ENCODE measurements at regions not wholly inside any gene's neighbourhood (a gene's known extent, or its start where the extent isn't known, plus 50 kb on each side); places are given as distances from the start of the nearest gene placed in this dataset.

DNA sequence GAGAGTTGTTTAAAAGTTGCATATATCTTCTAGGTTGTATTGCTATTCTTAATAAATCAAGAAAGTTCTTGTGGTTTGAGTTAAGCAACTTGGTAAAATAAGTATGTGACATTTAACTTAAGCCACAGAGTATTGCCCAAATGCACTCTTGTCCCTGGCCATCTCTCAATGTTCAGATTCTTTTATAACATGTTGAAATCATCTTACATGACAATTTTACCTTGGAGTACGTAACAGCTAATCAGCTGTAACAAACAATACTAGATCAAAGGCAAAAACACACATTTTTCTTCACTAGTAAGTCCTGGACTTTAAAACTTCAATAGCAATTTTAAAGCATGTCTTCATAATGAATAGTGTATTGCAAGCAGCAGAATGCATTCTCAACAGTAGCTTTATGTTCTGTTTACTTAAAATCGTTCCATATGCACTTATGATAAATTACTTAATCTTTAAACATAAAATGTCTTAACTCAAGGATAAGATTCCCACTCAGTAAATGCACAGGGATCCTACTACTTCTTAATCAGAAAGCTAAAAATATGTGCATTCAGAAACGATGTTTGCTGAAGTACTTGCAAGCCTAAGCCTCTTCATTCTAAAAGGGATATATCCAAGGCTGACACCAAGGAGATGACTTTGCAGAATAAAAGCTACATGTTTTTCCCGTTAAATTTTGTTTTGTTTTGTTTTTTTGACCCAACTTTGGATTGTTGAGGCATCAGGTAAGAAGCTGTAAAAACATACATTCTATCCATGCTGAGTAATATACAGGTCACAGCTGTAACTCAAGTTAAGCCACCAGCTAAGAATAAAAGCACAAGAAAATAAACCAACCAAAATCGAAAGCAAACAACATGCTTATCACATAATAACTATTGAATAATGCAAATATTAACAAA lies 86.1 kb upstream of the NFIB start:
- Histone ChIP-seq H3K9me3 (ENCODE audit: control insufficient read depth, low read depth, low read length) (no peaks in the 10 kb centered on the region), H3K27me3 (ENCODE audit: control insufficient read depth, insufficient read depth, low read length) (no peaks in the 10 kb centered on the region), H3K36me3 (ENCODE audit: control insufficient read depth, insufficient read depth, low read length) (no peaks in the 10 kb centered on the region), H3K27ac (ENCODE audit: low read length) (no peak overlapping the region), H3K4me1 (ENCODE audit: control insufficient read depth, insufficient read depth, low read length) (no peaks in the 10 kb centered on the region), H3K4me3 (ENCODE audit: low read length) (no peak overlapping the region)
- DNase-seq, result no peak
- 50% methylated on average over 2 of the region's 5 CpGs for WGBS (ENCODE audit: insufficient coverage, low lambda C conversion rate)

GRCh38 chr9:14398473-14398872 lies 84.5 kb upstream of the NFIB start:
- H3K36me3 ChIP-seq (ENCODE audit: control insufficient read depth, insufficient read depth, low read length), result no peaks in the 10 kb centered on the region
- H3K4me1 ChIP-seq (ENCODE audit: control insufficient read depth, insufficient read depth, low read length), result no peaks in the 10 kb centered on the region
- no peak for DNase-seq
- no peaks in the 10 kb centered on the region for H3K27me3 ChIP-seq (ENCODE audit: control insufficient read depth, insufficient read depth, low read length)
- H3K27ac ChIP-seq (ENCODE audit: low read length), result no peak overlapping the region
- no peak overlapping the region for H3K4me3 ChIP-seq (ENCODE audit: low read length)
- 67% methylated on average over 1 of the region's 8 CpGs for WGBS (ENCODE audit: insufficient coverage, low lambda C conversion rate)
- H3K9me3 ChIP-seq (ENCODE audit: control insufficient read depth, low read depth, low read length), result no peaks in the 10 kb centered on the region

DNA sequence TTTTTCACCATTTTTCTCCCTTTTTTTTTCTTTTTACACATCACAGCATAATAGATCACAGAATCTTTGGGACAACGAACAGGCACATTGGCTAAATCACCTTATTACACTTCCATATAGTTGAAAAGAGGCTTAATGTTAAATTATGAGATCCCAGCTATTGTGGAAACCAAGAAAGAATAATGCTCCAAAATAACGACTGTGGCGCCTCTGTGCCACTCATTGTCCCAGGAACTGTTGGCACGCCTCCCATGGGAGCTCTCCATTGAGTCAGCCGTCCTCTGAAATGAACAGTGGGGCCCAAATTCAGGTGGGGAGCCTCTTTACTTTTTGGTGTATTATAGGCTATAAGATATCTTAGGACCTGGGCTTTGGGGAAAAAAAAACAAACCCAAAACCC lies 82.2 kb upstream of the NFIB start:
- no CpG with 5 or more reads among the region's 5 CpGs for WGBS (ENCODE audit: insufficient coverage, low lambda C conversion rate)

DNA sequence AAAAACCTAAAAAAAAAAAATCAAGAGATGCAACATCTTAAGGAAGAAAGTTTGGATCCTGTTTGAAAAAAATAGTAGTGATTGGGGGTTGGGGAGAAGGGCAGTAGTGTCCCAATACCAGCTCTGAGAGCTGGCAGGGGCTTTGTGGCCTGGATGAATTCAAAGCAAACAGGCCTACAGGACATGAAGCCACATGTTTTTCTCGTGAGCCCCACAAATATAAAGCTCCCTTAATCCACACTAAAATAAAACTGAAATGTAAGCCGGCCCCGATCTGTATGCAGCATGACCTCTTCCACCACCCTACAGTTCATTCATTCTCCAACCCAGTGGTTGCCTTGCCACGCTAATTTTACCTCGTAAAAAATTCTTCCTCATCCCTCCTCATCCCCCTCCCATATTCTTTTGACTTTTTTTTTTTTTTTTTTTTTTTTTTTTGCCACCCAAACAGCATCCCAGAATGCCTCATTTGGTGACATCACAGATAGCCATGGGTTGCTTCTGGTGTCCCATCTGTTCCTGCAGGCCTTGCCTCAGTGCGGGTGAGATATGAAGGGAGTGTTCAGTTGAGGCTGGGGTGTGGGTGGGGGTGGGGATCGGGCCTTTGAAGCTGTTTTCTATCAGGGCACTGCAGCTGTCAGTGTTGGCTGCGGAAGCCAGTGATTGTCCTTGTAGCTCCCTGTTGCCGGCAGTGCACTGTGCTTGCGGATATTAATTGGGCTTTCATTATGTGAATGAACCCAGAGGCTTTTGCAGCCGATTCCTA lies 81.6 kb upstream of the NFIB start:
- H3K4me3 ChIP-seq (ENCODE audit: low read length), result no peak overlapping the region
- DNase-seq, result no peak
- H3K4me1 ChIP-seq (ENCODE audit: control insufficient read depth, insufficient read depth, low read length), result no peaks in the 10 kb centered on the region
- H3K36me3 ChIP-seq (ENCODE audit: control insufficient read depth, insufficient read depth, low read length), result no peaks in the 10 kb centered on the region
- 96% methylated on average over 4 of the region's 11 CpGs for WGBS (ENCODE audit: insufficient coverage, low lambda C conversion rate)
- H3K27me3 ChIP-seq (ENCODE audit: control insufficient read depth, insufficient read depth, low read length), result no peaks in the 10 kb centered on the region
- no peaks in the 10 kb centered on the region for H3K9me3 ChIP-seq (ENCODE audit: control insufficient read depth, low read depth, low read length)
- no peak overlapping the region for H3K27ac ChIP-seq (ENCODE audit: low read length)

More for the DNA sequence above, 82.2 kb upstream of the NFIB start:
- H3K4me3 ChIP-seq (ENCODE audit: low read length), result no peak overlapping the region
- H3K36me3 ChIP-seq (ENCODE audit: control insufficient read depth, insufficient read depth, low read length), result no peaks in the 10 kb centered on the region
- DNase-seq, result no peak
- no peak overlapping the region for H3K27ac ChIP-seq (ENCODE audit: low read length)
- H3K27me3 ChIP-seq (ENCODE audit: control insufficient read depth, insufficient read depth, low read length), result no peaks in the 10 kb centered on the region
- H3K9me3 ChIP-seq (ENCODE audit: control insufficient read depth, low read depth, low read length), result no peaks in the 10 kb centered on the region
- no peaks in the 10 kb centered on the region for H3K4me1 ChIP-seq (ENCODE audit: control insufficient read depth, insufficient read depth, low read length)

- no CpG with 5 or more reads among the region's 2 CpGs for WGBS (ENCODE audit: insufficient coverage, low lambda C conversion rate)
- DNase-seq, result no peak
- Histone ChIP-seq H3K9me3 (ENCODE audit: control insufficient read depth, low read depth, low read length) (no peaks in the 10 kb centered on the region), H3K4me1 (ENCODE audit: control insufficient read depth, insufficient read depth, low read length) (no peaks in the 10 kb centered on the region), H3K27me3 (ENCODE audit: control insufficient read depth, insufficient read depth, low read length) (no peaks in the 10 kb centered on the region), H3K4me3 (ENCODE audit: low read length) (no peak overlapping the region), H3K36me3 (ENCODE audit: control insufficient read depth, insufficient read depth, low read length) (no peaks in the 10 kb centered on the region), H3K27ac (ENCODE audit: low read length) (no peak overlapping the region)
Measured at GRCh38 chr9:14393418-14393817, 79.5 kb upstream of the NFIB start.

GRCh38 chr9:14391620-14392019 lies 77.7 kb upstream of the NFIB start:
- no peaks in the 10 kb centered on the region for H3K9me3 ChIP-seq (ENCODE audit: control insufficient read depth, low read depth, low read length)
- no peak overlapping the region for H3K4me3 ChIP-seq (ENCODE audit: low read length)
- DNase-seq, result no peak
- no peak overlapping the region for H3K27ac ChIP-seq (ENCODE audit: low read length)
- no peaks in the 10 kb centered on the region for H3K27me3 ChIP-seq (ENCODE audit: control insufficient read depth, insufficient read depth, low read length)
- 71% methylated on average over 1 of the region's 3 CpGs for WGBS (ENCODE audit: insufficient coverage, low lambda C conversion rate)
- no peaks in the 10 kb centered on the region for H3K4me1 ChIP-seq (ENCODE audit: control insufficient read depth, insufficient read depth, low read length)
- no peaks in the 10 kb centered on the region for H3K36me3 ChIP-seq (ENCODE audit: control insufficient read depth, insufficient read depth, low read length)

DNA sequence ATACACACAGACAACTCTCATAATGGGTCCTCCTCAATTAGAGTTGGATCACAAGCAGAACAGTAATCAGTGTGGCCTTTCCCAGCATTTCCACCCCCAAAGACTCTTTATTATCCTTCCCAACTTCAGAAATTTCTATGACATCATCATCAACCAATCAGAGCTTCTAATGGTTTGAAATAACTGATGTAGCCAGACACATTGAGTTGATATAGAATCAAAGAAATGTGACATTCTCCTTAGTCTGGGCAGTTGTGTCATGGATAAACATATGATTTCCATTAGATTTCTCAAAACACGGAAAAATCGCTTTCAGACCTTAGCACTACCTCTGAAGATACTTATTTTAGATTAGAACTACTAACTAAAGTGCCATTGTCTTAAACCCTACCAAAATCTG lies 75.7 kb upstream of the NFIB start:
- Histone ChIP-seq H3K4me1 (ENCODE audit: control insufficient read depth, insufficient read depth, low read length) (no peaks in the 10 kb centered on the region), H3K9me3 (ENCODE audit: control insufficient read depth, low read depth, low read length) (no peaks in the 10 kb centered on the region), H3K4me3 (ENCODE audit: low read length) (no peak overlapping the region), H3K27ac (ENCODE audit: low read length) (no peak overlapping the region), H3K27me3 (ENCODE audit: control insufficient read depth, insufficient read depth, low read length) (no peaks in the 10 kb centered on the region), H3K36me3 (ENCODE audit: control insufficient read depth, insufficient read depth, low read length) (no peaks in the 10 kb centered on the region)
- no peak for DNase-seq
- no CpG with 5 or more reads among the region's 2 CpGs for WGBS (ENCODE audit: insufficient coverage, low lambda C conversion rate)

DNA sequence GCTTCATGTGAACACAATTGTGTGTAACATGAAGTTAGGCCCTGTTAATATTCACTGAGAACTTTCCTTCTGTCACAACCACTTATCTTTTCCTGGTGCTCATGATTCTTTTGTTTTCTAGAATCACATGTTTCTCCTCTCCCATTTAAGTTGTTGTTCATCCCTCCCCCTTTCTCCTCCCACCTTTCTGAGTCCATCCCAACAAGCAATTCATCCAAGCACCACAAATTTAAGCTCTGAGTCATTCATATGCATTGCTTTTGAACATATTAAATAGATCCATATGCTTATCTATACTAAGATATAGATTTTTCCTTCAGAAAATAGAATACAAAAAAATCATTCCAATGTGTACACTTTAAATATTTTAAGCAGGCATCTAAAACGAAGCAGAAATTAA lies 75.2 kb upstream of the NFIB start:
- DNase-seq, result no peak
- Histone ChIP-seq H3K4me3 (ENCODE audit: low read length) (no peak overlapping the region), H3K27ac (ENCODE audit: low read length) (no peak overlapping the region), H3K27me3 (ENCODE audit: control insufficient read depth, insufficient read depth, low read length) (no peaks in the 10 kb centered on the region), H3K4me1 (ENCODE audit: control insufficient read depth, insufficient read depth, low read length) (no peaks in the 10 kb centered on the region), H3K9me3 (ENCODE audit: control insufficient read depth, low read depth, low read length) (no peaks in the 10 kb centered on the region), H3K36me3 (ENCODE audit: control insufficient read depth, insufficient read depth, low read length) (no peaks in the 10 kb centered on the region)
- no CpG with 5 or more reads among the region's 1 CpG for WGBS (ENCODE audit: insufficient coverage, low lambda C conversion rate)

DNA sequence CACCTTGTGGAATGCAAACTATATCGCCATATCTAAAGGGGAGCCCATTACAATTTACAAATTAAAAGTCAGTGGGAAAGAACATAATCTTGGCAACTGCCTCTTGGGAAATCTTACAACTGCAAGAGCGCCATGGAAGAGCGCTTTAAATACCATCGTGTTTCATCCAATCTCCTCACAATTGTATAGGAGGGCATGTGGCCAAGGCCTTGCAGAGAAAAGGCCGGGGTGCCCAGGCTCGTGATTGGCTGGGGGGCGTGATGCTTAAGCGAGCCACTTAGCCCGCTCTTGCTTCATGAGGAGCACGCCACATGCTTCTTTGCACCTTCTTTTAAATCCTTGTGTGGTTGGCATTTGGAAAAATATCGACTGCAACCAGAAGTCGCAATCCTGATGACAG lies 69.8 kb upstream of the NFIB start:
- Histone ChIP-seq H3K4me1 (ENCODE audit: control insufficient read depth, insufficient read depth, low read length) (no peaks in the 10 kb centered on the region), H3K27me3 (ENCODE audit: control insufficient read depth, insufficient read depth, low read length) (no peaks in the 10 kb centered on the region), H3K36me3 (ENCODE audit: control insufficient read depth, insufficient read depth, low read length) (no peaks in the 10 kb centered on the region), H3K4me3 (ENCODE audit: low read length) (no peak overlapping the region), H3K27ac (ENCODE audit: low read length) (no peak overlapping the region), H3K9me3 (ENCODE audit: control insufficient read depth, low read depth, low read length) (no peaks in the 10 kb centered on the region)
- WGBS (ENCODE audit: insufficient coverage, low lambda C conversion rate), result 100% methylated on average over 2 of the region's 12 CpGs
- no peak for DNase-seq

GRCh38 chr9:14383294-14383693 lies 69.4 kb upstream of the NFIB start:
- H3K27ac ChIP-seq (ENCODE audit: low read length), result no peak overlapping the region
- no peaks in the 10 kb centered on the region for H3K27me3 ChIP-seq (ENCODE audit: control insufficient read depth, insufficient read depth, low read length)
- no CpG with 5 or more reads among the region's 2 CpGs for WGBS (ENCODE audit: insufficient coverage, low lambda C conversion rate)
- H3K9me3 ChIP-seq (ENCODE audit: control insufficient read depth, low read depth, low read length), result no peaks in the 10 kb centered on the region
- no peaks in the 10 kb centered on the region for H3K36me3 ChIP-seq (ENCODE audit: control insufficient read depth, insufficient read depth, low read length)
- no peak overlapping the region for H3K4me3 ChIP-seq (ENCODE audit: low read length)
- no peaks in the 10 kb centered on the region for H3K4me1 ChIP-seq (ENCODE audit: control insufficient read depth, insufficient read depth, low read length)
- no peak for DNase-seq
